HL-60/S4 treated with retinoic acid at 250 ng/mL for 4 days and 3 days (cell line): ENCODE measurements at regions not wholly inside any gene's neighbourhood (a gene's known extent, or its start where the extent isn't known, plus 50 kb on each side); places are given as distances from the start of the nearest gene placed in this dataset.

ENCODE experiments used
- in situ Hi-C: fragments of 300-500 bp; cut with MboI; formaldehyde crosslinking; loops from 2 replicates; pipeline ENCODE4 v1.7.0; 2022; ENCODE audit warnings: low sequenced_read_pairs

DNA sequence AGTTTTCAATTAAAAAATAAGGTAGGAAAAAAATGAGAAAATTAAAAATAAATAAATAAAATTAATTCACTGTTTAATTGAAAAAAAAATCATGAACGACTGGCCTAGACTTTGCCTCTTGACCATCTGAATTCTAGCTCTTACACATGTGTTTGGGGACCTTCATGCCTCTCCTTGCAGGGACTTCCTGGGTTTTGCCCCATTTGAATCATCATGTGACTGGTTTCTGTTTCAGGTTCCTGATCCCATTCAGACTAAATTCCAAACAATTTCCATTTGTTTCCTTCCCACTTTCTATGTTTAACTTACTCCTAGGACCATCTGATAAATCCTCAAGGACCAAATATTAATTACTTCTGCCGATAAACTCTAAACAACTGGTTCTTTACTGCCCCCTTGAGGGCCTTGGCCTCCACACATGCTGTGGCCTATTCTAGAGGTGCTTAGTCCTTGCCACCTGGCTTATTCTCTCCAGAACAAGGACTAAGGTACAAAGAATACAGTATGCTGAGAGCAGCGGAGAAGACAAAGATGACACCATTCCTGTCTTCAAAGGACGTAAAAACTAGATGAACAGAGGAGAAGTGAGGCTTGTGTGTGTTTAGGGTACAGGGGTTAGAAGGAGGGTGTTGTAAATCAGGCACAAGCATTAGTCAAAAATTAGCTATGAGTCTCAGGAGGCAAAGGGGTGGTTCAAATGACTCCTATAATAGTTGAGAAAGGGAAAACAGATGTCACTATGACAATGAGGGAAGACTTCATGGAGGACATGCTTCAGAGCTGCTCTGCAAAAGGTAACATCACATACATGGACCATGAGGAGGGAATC is 125.8 kb upstream of the AVPR1A start:
- in situ Hi-C loops, result no loop called here

GRCh38 chr12:63266988-63267387 is 116.0 kb upstream of the AVPR1A start:
- in situ Hi-C loops, result no loop called here

DNA sequence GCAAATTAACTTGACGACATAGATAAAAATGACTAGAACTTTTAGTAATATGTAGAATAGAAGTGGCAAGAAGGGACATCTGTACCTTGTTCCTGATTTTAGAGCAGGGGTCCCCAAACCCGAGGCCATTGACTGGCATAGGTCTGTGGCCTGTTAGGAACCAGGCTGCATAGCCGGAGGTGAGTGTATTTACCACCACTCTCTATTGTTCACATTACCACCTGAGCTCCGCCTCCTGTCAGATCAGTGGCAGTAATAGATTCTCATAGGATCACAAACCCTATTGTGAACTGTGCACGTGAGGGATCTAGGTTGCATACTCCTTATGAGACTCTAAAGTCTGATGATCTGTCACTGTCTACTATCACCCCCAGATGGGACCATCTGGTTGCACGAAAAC is 113.6 kb upstream of the AVPR1A start:
- in situ Hi-C loops, result no loop called here

DNA sequence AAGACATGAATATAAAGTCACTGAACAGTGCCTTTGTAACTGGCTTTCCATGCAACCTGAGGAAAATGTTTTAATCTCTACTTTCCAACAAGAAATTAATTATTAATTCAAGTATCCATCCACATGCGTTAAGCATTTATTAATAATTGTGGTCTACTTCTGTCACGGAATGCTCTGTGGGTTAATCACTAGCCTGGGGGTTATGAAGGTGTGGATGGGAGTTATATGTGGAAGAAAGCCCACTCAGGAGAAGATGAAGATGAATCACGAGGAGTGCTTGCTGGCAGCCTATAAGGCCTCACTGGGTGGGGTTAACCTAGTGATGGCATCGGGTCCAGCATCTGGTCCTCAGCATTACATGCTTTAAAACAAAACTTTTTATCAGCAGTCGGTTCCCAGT is 99.5 kb upstream of the AVPR1A start:
- in situ Hi-C loops, result no loop called here

DNA sequence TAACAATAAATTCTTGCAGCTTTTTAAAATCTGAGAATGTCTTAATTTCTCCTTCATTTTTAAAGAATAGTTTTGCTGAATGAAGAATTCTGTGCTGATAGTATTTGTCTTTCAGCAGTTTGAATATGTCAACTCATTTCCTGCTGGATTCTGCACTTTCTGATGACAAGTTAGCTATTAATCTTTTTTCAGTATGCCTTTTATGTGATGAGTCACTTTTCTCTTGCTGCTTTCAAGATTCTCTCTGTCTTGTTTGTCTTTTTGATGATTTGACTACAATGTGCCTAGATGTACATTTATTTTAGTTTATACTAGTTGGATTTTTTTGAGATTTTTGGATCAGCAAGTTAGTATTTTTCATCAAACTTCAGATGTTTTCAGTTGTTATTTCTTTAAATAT is 87.9 kb upstream of the AVPR1A start:
- in situ Hi-C loops, result no loop called here

DNA sequence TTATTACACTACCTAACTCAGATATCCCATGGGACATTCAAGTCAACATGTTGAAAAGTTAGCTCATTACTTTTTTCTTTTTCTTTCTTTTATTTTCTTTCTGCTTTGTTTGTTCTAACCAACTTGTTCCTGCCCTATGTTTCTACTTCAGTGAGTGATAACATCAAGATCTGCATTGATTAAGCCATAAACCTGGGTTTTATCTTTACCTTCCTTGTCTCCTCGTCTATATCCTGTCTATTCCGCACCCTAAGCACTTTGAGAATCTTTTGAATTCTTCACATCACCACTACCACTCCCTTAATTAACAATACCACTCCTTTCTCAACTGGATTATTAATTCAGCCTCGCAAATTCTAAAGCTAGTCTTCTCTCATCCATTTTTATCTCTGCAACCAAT is 81.9 kb upstream of the AVPR1A start:
- in situ Hi-C loops, result no loop called here

GRCh38 chr12:63228853-63229252 is 77.9 kb upstream of the AVPR1A start:
- in situ Hi-C loops, result no loop called here

- in situ Hi-C loops, result no loop called here
Measured at GRCh38 chr12:63226792-63227463, 75.9 kb upstream of the AVPR1A start.

DNA sequence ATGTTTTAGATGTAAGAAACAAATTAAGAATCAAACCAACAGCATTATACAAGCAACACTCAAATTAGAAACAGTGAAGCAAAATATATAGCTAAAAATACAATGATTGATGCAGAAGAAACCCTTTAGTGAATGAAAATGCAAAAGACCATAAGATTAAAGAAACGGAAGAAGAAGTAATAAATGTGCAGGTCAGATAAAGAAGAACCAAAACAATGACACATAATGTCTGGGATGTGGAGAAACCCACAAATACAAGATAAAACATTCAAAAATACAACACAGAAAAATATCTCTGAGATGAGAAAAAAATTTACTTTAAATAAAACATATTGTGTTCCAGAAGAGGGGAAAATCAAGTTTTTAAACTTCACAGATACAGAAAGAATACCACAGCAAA is 73.4 kb upstream of the AVPR1A start:
- in situ Hi-C loops, result no loop called here

GRCh38 chr12:63223128-63223527 is 72.1 kb upstream of the AVPR1A start:
- in situ Hi-C loops, result no loop called here

GRCh38 chr12:63222582-63222981 is 71.6 kb upstream of the AVPR1A start:
- in situ Hi-C loops, result no loop called here

- in situ Hi-C loops, result no loop called here
Measured at GRCh38 chr12:63220921-63221320, 69.9 kb upstream of the AVPR1A start.

DNA sequence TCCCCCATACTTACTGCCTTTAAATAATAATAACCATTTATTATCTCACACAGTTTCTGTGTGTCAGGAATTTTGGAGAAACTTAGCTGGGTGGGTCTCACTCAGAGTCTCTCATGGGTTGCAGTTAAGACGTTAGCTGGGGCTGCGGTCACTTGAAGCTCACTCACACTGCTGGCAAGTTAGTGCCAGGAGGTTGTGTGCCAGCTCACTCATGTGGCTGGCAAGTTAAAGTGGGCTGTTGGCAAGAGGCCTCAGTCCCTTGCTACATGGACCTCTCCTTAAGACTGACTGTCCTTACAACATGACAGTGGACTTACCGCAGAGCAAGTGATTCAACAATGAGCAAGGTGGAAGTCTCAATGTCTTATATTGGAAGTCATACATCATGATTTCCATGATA is 61.3 kb upstream of the AVPR1A start:
- in situ Hi-C loops, result no loop called here

- in situ Hi-C loops, result no loop called here
Measured at GRCh38 chr12:63208956-63209355, 58.0 kb upstream of the AVPR1A start.

- in situ Hi-C loops, result no loop called here
Measured at GRCh38 chr12:63206909-63207308, 55.9 kb upstream of the AVPR1A start.

DNA sequence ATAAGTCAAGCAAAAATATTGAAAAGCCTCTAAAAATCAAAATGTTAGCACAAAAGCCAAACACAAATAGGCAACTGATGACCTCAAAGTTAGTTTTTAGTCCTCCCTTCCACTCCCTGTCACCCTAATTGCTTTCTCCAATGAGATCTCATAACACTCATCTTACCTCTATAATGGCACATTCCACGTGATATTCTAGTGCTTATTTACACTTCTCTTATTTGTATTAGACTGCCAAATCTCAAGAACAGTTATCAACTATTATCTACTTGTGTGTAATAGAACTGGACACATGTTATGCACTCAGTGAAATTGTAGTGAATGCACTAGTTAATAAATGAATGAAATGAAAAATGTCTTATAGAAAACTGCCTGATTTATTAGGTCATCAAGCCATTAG is 55.5 kb upstream of the AVPR1A start:
- in situ Hi-C loops, result no loop called here
